ENCODE measurements at regions not wholly inside any gene's neighbourhood (a gene's known extent, or its start where the extent isn't known, plus 50 kb on each side); places are given as distances from the start of the nearest gene placed in this dataset.

GRCh38 chr11:15863411-15863810 lies 492.9 kb downstream of the SOX6 start:
- TF ChIP-seq POLR2A (IDR thresholded peaks at IDR 0.05) (no peak), CTCF (IDR thresholded peaks at IDR 0.05) (no peak), POLR2AphosphoS5 (IDR thresholded peaks at IDR 0.05) (no peak), EP300 (IDR thresholded peaks at IDR 0.05) (no peak)
